Smooth muscle cell (in vitro differentiated cells): ENCODE measurements at regions not wholly inside any gene's neighbourhood (a gene's known extent, or its start where the extent isn't known, plus 50 kb on each side); places are given as distances from the start of the nearest gene placed in this dataset.
"Not testable (repeated sequence)": the region's sequence is repeated elsewhere in the genome, so short reads cannot be mapped to it uniquely, and the experiment has no call there.

Source experiments
- DNase-seq: peaks from one replicate; lab custom pipeline; 2025; ENCODE audit not compliant: unreplicated experiment; lab: John Stamatoyannopoulos, UW
- H2AFZ ChIP-seq: fragments of 200-600 bp; sonication (generic); 2 replicates; pipeline ENCODE4 v1.6.0; 2016; ENCODE audit warnings: antibody characterized with exemption, low read depth, mild to moderate bottlenecking
- H3F3A ChIP-seq: fragments of 200-600 bp; sonication (generic); 2 replicates; pipeline ENCODE4 v1.6.0; 2017; ENCODE audit warnings: antibody characterized with exemption, low read depth
- H3K27ac ChIP-seq: fragments of 200-600 bp; sonication (generic); 2 replicates; pipeline ENCODE4 v1.5.1; 2016; ENCODE audit warnings: low read depth, mild to moderate bottlenecking
- H3K27me3 ChIP-seq: fragments of 200-600 bp; sonication (generic); 2 replicates; pipeline ENCODE4 v1.6.1; 2016; ENCODE audit warnings: low read depth, mild to moderate bottlenecking
- H3K36me3 ChIP-seq: fragments of 200-600 bp; sonication (generic); 2 replicates; pipeline ENCODE4 v1.5.1; 2016; ENCODE audit warnings: low read depth
- H3K4me1 ChIP-seq: fragments of 200-600 bp; sonication (generic); 2 replicates; pipeline ENCODE4 v1.5.1; 2016; ENCODE audit warnings: low read depth
- H3K4me2 ChIP-seq: fragments of 200-600 bp; sonication (generic); 2 replicates; pipeline ENCODE4 v1.6.0; 2016; ENCODE audit warnings: mild to moderate bottlenecking
- H3K4me3 ChIP-seq: fragments of 200-600 bp; sonication (generic); 2 replicates; pipeline ENCODE4 v1.5.1; 2016; ENCODE audit warnings: mild to moderate bottlenecking
- H3K79me2 ChIP-seq: fragments of 200-600 bp; sonication (generic); 2 replicates; pipeline ENCODE4 v1.6.0; 2016; ENCODE audit warnings: low read depth, mild to moderate bottlenecking
- H3K9ac ChIP-seq: fragments of 200-600 bp; sonication (generic); 2 replicates; pipeline ENCODE4 v1.6.0; 2016; ENCODE audit warnings: low read depth
- H3K9me3 ChIP-seq: fragments of 200-600 bp; sonication (generic); replicated peaks from 2 replicates; pipeline ENCODE4 v1.5.1; 2016; ENCODE audit warnings: low read depth
- H4K20me1 ChIP-seq: fragments of 200-600 bp; sonication (generic); 2 replicates; pipeline ENCODE4 v1.6.0; 2016; ENCODE audit warnings: low read depth
- CTCF ChIP-seq: fragments of 200-600 bp; sonication (generic); IDR thresholded peaks from 2 replicates; pipeline ENCODE4 v1.5.1; 2017; ENCODE audit warnings: borderline replicate concordance, mild to moderate bottlenecking, antibody characterized with exemption; ENCODE audit not compliant: insufficient read depth, poor library complexity, severe bottlenecking
- WGBS: methylation state at CpG from one replicate; pipeline ENCODE4 v1.1.7; 2016; ENCODE audit warnings: low lambda C conversion rate; 5-methylcytosine and 5-hydroxymethylcytosine counted together

- H3K4me2 ChIP-seq, result no peak overlapping the region
- H2AFZ ChIP-seq, result no peak overlapping the region
- DNase-seq, result no peak
- no peak overlapping the region for H3K4me3 ChIP-seq
- no peaks in the 10 kb centered on the region for H3K9me3 ChIP-seq
- H3K27ac ChIP-seq, result no peak overlapping the region
- H3K79me2 ChIP-seq, result no peaks in the 10 kb centered on the region
- H3K4me1 ChIP-seq, result no peaks in the 10 kb centered on the region
- H3F3A ChIP-seq, result no peaks in the 10 kb centered on the region
- WGBS, result 73% methylated on average over 1 of the region's 1 CpG
- H3K9ac ChIP-seq, result no peak overlapping the region
- no peaks in the 10 kb centered on the region for H3K36me3 ChIP-seq
- no peaks in the 10 kb centered on the region for H3K27me3 ChIP-seq
- no peak for TF ChIP-seq CTCF
- no peaks in the 10 kb centered on the region for H4K20me1 ChIP-seq
Observed at GRCh38 chr21:18114810-18115209, 129.8 kb upstream of the CHODL start.

- no peaks in the 10 kb centered on the region for H3F3A ChIP-seq
- H3K9me3 ChIP-seq, result no peaks in the 10 kb centered on the region
- no peaks in the 10 kb centered on the region for H3K36me3 ChIP-seq
- no peak for TF ChIP-seq CTCF
- no peaks in the 10 kb centered on the region for H3K27me3 ChIP-seq
- no peaks in the 10 kb centered on the region for H4K20me1 ChIP-seq
- H2AFZ ChIP-seq, result no peak overlapping the region
- no peak overlapping the region for H3K9ac ChIP-seq
- H3K4me3 ChIP-seq, result no peak overlapping the region
- DNase-seq, result no peak
- no peaks in the 10 kb centered on the region for H3K4me1 ChIP-seq
- H3K79me2 ChIP-seq, result no peaks in the 10 kb centered on the region
- no peak overlapping the region for H3K4me2 ChIP-seq
- no peak overlapping the region for H3K27ac ChIP-seq
Observed at GRCh38 chr21:18104802-18105201, 139.8 kb upstream of the CHODL start.

- not testable (repeated sequence) for H3F3A ChIP-seq, H4K20me1 ChIP-seq, H3K79me2 ChIP-seq, H2AFZ ChIP-seq, H3K9me3 ChIP-seq, H3K4me1 ChIP-seq, H3K36me3 ChIP-seq, DNase-seq, H3K9ac ChIP-seq, H3K27me3 ChIP-seq, H3K27ac ChIP-seq, H3K4me2 ChIP-seq, H3K4me3 ChIP-seq
- 84% methylated on average over 2 of the region's 2 CpGs for WGBS
Observed at GRCh38 chr21:18096413-18096812, 148.2 kb upstream of the CHODL start.

- Histone ChIP-seq H4K20me1 (no peaks in the 10 kb centered on the region), H3K4me3 (no peak overlapping the region), H3K9ac (no peak overlapping the region), H3K79me2 (no peaks in the 10 kb centered on the region), H2AFZ (no peak overlapping the region), H3K9me3 (no peaks in the 10 kb centered on the region), H3K4me2 (no peak overlapping the region), H3K36me3 (no peaks in the 10 kb centered on the region), H3K27ac (no peak overlapping the region), H3K4me1 (no peaks in the 10 kb centered on the region), H3F3A (no peaks in the 10 kb centered on the region), H3K27me3 (no peaks in the 10 kb centered on the region)
- no peak for TF ChIP-seq CTCF
- no peak for DNase-seq
- 56% methylated on average over 1 of the region's 1 CpG for WGBS
Observed at GRCh38 chr21:18089786-18090185, 154.8 kb upstream of the CHODL start.
